Nephron (organoid): ENCODE measurements at regions not wholly inside any gene's neighbourhood (a gene's known extent, or its start where the extent isn't known, plus 50 kb on each side); places are given as distances from the start of the nearest gene placed in this dataset.
"Not testable (repeated sequence)": the region's sequence is repeated elsewhere in the genome, so short reads cannot be mapped to it uniquely, and the experiment has no call there.

ENCODE experiments used
- H3K27ac Mint-ChIP-seq, 3 experiments: 2 replicates each; pipeline ENCODE4 v1.8.0; 2020; ENCODE audit warnings: mixed read lengths in 3 of 3, mild to moderate bottlenecking in 2 of 3, moderate library complexity in 1 of 3
- H3K27me3 Mint-ChIP-seq: 2 replicates; pipeline ENCODE4 v1.8.0; 2021; ENCODE audit warnings: low read depth, mild to moderate bottlenecking, moderate library complexity, mixed read lengths
- H3K36me3 Mint-ChIP-seq: 2 replicates; pipeline ENCODE4 v1.8.0; 2020; ENCODE audit warnings: low read depth, mixed read lengths
- H3K4me1 Mint-ChIP-seq: 2 replicates; pipeline ENCODE4 v1.8.0; 2020; ENCODE audit warnings: mixed read lengths
- H3K4me3 Mint-ChIP-seq, 3 experiments: 2 replicates each; pipeline ENCODE4 v1.8.0; 2020; ENCODE audit warnings: mild to moderate bottlenecking in 3 of 3, mixed read lengths in 3 of 3, moderate library complexity in 2 of 3
- H3K9me3 Mint-ChIP-seq: 2 replicates; pipeline ENCODE4 v1.8.0; 2020; ENCODE audit warnings: mixed read lengths
- CTCF ChIP-seq, 3 experiments: fragments of 200-600 bp; sonication (generic); IDR thresholded peaks; one replicate each; pipeline ENCODE4 v1.5.0; 2021; ENCODE audit warnings: antibody characterized with exemption in 3 of 3; ENCODE audit not compliant: unreplicated experiment in 3 of 3

DNA sequence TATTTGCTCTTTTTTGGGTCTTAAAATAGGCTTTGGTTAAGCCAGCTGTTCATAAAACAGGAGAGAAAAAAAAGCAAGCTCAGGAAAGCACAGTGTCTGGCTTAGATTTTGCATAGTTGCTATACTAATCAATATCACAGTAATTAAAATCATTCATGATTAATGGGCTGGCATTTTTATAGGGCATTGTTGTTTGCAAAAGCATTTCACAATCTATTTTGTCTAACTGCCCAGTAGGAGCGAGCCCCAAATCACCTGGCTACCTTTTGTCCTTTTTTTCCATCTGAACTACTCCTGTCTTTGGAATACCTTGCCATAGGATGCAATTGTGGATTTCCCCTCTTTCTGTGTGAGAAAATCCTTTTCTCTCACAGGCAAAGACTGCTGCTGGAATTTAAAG, 619.8 kb downstream of the JRKL start:
- no peaks in the 10 kb centered on the region for H3K36me3 Mint-ChIP-seq
- no peak for TF ChIP-seq CTCF (IDR thresholded peaks at IDR 0.05; ENCODE audit: unreplicated experiment in 3 of 3)

GRCh38 chr11:97010997-97011396, 621.2 kb downstream of the JRKL start:
- not testable (repeated sequence) for H3K4me3 Mint-ChIP-seq, H3K36me3 Mint-ChIP-seq, H3K9me3 Mint-ChIP-seq, H3K4me1 Mint-ChIP-seq, H3K27me3 Mint-ChIP-seq, H3K27ac Mint-ChIP-seq

More for the DNA sequence above, 619.8 kb downstream of the JRKL start:
- Mint-ChIP-seq H3K27me3 (no peaks in the 10 kb centered on the region), H3K4me3 (no peak overlapping the region), H3K27ac (no peak overlapping the region), H3K4me1 (no peaks in the 10 kb centered on the region), H3K9me3 (no peaks in the 10 kb centered on the region)

DNA sequence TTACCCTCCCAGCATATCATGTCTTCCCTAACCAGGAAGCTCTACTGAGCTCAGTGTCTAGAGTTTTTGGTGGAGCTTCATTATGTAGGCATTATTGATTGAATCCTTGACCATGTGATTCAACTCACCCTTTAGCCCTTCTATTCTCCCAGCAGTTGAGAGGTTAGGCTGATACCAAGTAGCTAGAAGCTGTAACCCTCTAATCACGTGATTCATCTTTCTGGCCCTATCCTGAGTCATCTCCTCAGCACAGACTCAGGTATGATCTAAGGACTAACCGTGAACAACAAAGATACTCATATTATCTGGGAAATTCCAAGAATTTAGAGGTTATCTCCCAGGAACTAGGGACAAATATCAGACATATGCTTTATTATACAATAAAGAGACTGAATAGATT, 625.5 kb downstream of the JRKL start:
- H3K4me3 Mint-ChIP-seq: no peak overlapping the region
- no peaks in the 10 kb centered on the region for H3K36me3 Mint-ChIP-seq
- TF ChIP-seq CTCF (IDR thresholded peaks at IDR 0.05; ENCODE audit: unreplicated experiment in 3 of 3): no peak
- no peak overlapping the region for H3K27ac Mint-ChIP-seq
- no peaks in the 10 kb centered on the region for H3K9me3 Mint-ChIP-seq
- H3K4me1 Mint-ChIP-seq: no peaks in the 10 kb centered on the region
- no peaks in the 10 kb centered on the region for H3K27me3 Mint-ChIP-seq

DNA sequence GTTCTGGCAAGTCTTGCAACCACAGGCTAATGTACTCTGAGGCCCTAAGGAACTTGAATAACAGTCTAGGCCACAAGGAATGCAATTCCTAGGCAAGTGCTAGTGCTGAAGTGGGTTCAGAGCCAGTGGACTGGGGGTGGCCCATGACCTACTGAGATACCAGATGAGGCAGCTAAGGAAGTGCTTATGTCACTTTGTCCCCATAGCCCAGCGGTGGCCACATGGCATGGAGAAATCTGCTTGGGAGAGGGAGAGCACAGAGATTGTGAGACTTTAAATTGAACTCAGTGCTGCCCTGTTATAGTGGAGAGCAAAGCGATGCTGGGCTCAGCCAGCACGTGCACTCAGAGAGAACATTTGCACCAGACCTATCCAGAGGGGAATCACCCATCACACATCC, 629.5 kb downstream of the JRKL start:
- H3K27ac Mint-ChIP-seq: no peak overlapping the region
- TF ChIP-seq CTCF (IDR thresholded peaks at IDR 0.05; ENCODE audit: unreplicated experiment in 3 of 3): no peak
- no peak overlapping the region for H3K4me3 Mint-ChIP-seq
- peaks cover 4% of the 10 kb centered on the region for H3K9me3 Mint-ChIP-seq
- no peaks in the 10 kb centered on the region for H3K36me3 Mint-ChIP-seq
- H3K4me1 Mint-ChIP-seq: no peaks in the 10 kb centered on the region
- no peaks in the 10 kb centered on the region for H3K27me3 Mint-ChIP-seq

DNA sequence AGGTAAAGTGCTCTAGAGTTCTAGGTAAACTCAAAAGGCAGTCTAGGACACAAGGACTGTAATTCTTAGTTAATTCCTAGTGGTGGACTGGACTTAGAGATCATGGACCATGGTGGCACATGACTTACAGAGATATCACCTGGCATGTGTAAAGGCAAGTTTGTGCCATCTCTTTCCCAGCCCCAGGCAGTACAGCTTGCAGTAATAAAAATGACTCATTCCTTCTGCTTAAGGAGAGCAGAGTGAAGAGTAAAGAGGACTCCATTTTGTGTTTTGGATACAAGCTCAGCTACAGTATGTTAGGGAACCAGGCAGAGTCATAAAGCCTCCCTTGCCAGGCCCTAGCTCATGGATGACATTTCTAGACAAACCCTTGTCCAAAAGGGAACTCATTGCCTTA, 629.9 kb downstream of the JRKL start:
- Mint-ChIP-seq H3K27ac (no peak overlapping the region), H3K4me3 (no peak overlapping the region), H3K36me3 (no peaks in the 10 kb centered on the region), H3K9me3 (peaks cover 4% of the 10 kb centered on the region), H3K27me3 (no peaks in the 10 kb centered on the region), H3K4me1 (no peaks in the 10 kb centered on the region)
- TF ChIP-seq CTCF (IDR thresholded peaks at IDR 0.05; ENCODE audit: unreplicated experiment in 3 of 3): no peak

- Mint-ChIP-seq H3K27me3 (no peaks in the 10 kb centered on the region), H3K9me3 (peaks cover 4% of the 10 kb centered on the region), H3K36me3 (no peaks in the 10 kb centered on the region), H3K4me1 (no peaks in the 10 kb centered on the region), H3K27ac (no peak overlapping the region), H3K4me3 (no peak overlapping the region)
- no peak for TF ChIP-seq CTCF (IDR thresholded peaks at IDR 0.05; ENCODE audit: unreplicated experiment in 3 of 3)
These were observed 633.1 kb downstream of the JRKL start for GRCh38 chr11:97022955-97023354.
